CD4-positive, alpha-beta T cell treated with Interleukin-4 for 1 hour (primary cell): ENCODE measurements at regions not wholly inside any gene's neighbourhood (a gene's known extent, or its start where the extent isn't known, plus 50 kb on each side); places are given as distances from the start of the nearest gene placed in this dataset.

Experiments used
- DNase-seq, 2 donors: peaks; one replicate each; pipeline ENCODE4 v3.0.0-alpha.2; 2020 to 2022

DNA sequence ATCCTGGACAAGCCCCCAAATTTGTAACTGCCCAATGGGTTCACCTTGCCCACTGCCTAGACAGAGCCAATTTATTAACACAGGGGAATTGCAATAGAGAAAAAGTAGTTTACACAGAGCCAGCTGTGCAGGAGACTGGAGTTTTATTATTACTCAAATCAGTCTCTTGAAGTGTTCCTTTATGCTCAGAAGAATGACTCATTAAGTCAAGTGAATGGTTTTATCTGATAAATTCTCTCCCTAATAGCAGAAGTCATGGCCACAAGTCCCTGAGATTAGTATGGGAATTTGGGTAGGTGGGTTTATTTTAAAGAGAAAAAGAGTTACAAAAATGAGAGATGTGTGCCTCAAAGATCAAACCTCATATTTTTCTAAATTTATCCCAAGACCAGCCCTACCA lies 122.8 kb upstream of the NUDT4 start:
- no peak for DNase-seq

DNA sequence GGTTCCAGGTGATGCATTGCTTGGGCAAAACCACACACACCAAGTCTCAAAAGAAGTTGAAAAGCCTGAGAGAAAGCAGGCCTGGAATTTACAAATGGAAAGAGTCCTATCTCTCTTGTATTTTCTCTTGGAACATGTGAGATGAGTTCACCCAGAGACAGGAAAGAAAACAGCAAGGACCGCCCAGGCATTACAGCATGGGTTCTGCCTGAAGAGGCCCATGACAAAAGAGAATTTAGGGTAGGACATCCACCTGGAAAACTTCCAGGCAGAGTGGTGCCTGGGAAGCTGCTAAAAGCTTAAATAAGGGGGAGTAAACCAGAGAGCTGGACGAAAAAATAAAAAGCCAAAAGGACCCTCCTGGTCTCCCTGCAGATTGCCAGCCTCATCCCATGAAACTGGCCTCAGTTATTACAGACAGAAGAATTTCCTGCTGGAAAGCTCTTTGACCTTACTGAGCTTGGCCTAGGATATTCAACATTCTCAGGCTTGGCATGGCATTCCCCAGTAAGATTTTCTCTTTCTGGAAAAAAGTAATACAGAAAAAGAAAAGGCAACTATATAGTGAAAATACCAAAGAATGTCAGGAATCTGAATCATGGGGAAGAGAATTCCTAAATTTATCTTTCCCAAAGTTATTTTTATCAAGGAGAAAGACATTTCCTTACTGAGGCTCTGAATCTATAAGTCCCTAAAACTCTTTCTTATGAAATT lies 121.3 kb upstream of the NUDT4 start:
- no peak for DNase-seq

GRCh38 chr12:93261505-93262094 lies 116.1 kb upstream of the NUDT4 start:
- no peak for DNase-seq

DNA sequence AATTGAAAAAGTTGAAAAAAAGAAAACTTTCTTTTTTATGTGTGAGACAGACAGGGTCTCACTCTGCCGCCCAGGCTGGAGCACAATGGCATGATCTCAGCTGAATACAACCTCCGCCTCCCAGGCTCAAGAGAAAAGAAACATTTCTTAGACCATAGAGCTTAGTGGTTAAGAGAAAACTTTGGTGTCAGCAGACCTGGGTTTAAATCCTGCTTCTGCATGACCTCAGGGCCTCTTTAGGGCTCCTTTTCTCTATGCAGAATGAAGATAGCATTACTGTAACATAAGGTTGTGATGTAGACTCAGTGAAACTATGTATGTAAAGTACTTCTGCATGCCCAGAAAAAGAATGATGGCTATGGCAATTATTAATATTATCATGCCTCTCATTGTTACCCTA lies 104.7 kb upstream of the NUDT4 start:
- DNase-seq: no peak

GRCh38 chr12:93273834-93274564 lies 103.7 kb upstream of the NUDT4 start:
- no peak for DNase-seq

DNA sequence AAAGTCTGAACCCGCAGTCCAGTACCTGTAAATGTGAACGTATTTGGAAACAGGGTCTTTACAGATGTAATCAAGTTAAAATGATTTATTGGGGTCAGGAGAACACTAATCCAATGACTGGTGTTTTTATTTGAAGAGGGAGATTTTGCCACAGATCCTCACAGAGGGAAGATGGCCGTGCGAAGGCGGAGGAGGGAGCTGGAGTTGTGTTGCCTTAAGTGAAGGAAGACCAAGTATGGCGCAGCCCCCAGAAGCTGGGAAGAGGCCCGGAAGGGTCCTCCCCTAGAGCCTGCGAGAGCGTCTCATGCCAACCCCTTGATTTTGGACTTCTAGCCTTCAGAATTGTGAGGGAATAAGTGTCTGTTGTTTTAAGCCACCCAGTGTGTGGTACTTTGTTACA lies 102.8 kb upstream of the NUDT4 start:
- DNase-seq: no peak

DNA sequence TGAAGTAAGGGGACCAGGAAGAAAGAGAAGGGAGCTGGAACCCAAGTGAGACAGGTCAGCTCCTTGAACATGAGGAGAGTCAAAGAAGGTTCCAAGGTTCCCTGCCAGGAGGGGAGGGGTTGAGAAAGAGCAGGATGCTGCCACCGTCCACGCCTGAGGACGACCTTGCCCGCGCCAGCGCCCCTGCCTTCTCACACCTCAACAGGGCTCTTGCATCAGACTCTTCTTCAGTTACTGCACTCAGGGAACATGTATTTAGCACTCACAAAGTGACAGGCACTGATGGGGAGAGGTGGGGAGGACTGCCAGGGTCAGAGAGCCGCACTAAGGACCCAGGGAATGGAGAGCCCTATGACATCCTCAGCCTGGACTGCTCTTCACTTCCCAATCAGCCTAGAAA lies 102.1 kb upstream of the NUDT4 start:
- no peak for DNase-seq

DNA sequence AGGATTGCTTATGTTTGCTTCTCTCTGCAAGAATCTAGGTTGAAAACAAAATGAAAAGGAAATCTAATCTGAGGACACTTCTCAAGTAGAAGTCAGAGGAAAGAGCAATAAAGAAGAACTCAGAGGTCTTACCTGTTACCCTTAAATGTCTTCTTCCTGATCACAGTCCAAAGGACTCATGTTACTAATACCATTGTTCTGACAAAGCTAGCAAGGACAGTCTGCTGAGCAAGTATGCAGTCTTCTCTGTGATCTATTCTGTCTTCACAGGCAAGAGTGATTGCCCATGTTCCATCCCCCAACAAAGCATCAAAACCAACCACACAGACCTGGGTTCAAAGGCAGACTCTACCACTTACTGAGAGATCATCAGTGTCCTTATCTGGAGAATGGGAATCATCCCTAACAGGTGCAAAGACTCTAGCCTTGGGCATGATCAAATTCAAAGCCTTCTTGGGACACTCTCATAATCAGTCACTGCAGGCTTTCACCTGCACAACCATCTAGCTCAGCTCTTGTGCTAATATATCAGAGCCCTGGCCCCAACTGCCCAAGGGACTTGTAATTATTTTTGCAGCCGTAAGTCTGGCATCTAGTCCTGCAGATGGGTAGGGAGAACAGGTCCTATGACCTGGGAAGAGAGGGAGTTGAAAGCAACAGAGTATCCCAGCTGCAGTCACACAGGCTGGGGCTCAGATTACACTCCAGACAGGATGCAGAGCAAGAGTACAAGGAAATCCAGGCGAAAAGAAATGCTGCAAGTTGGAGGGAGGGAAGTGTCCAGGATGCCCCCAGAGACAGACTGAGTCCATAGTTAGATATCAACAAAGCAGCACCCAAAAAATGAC lies 97.9 kb upstream of the NUDT4 start:
- DNase-seq: no peak

GRCh38 chr12:93287149-93287548 lies 90.6 kb upstream of the NUDT4 start:
- no peak for DNase-seq

GRCh38 chr12:93288626-93289025 lies 89.1 kb upstream of the NUDT4 start:
- DNase-seq: no peak

DNA sequence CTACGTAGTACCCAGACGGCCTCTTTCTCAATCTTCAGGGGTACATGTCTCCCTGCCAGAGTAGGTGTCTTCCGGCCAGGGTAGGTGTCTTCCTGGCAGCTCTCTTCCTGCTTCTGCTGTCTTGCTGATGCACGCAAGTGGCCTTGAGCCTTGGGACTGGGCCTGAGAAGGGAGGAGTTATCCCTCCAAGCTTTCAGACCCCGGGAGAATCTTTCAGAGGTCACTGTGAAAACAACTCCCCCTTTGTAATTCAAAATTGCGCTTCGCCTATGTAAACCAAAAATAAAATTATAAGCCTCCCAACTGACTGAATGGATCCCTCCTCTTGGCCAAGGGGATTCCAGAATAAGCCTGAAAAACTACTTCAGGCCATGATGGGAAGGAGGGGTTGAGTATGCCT lies 87.3 kb upstream of the NUDT4 start:
- no peak for DNase-seq

DNA sequence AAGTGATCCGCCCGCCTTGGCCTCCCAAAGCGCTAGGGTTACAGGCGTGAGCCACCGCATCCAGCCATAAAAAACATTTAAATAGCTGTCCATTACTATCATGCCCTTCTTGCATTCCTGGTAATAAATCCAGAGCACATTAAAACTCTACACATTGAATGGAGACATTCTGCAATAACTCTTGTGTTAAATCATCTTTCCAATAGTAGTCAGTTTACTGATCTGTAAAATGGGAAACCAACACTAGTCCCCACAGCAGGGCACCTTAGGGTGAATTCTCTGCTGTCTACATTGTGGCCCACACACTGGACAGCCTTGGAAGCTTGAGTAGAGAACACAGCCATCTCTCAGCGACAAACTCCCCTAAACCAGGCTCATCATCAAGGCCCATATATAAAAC lies 85.5 kb upstream of the NUDT4 start:
- no peak for DNase-seq

DNA sequence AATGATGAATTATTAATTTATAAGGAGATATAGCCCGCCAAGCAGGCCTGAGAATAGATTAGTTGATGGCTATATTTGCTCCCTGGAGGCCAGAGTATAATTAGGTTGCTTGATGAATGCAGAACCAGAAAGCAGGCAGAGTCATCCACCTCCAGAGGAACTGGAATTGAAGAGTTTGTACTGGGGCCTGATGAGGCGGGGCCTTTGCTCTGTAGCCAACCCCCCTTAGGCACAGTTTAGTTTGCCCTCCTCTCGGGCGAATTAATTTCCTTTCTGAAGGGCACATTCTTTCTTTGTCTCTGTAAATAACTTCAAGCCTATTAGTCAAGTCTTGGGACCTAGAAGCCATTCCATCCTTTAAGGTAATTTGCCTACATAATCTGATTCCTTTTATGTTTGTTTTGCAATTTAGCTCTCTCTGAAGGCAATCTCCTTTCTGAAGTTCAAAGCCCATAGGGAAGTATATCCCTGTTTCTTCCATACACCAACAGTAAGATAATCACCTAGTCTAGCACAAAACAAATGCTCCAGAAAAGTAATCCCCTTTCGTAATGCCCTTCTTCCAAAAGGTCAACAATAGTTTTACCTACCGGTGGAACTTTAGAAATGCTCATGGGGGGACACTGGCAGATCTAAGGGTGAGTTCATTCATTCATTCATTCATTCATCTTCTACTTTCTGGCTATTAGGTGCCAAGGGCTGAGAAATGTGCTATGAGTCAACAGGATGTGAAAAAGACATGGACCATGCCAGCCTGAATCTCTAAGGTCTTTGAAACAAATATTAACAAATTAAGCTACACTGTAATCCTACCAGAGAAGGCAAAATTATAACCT lies 84.8 kb upstream of the NUDT4 start:
- DNase-seq: no peak

DNA sequence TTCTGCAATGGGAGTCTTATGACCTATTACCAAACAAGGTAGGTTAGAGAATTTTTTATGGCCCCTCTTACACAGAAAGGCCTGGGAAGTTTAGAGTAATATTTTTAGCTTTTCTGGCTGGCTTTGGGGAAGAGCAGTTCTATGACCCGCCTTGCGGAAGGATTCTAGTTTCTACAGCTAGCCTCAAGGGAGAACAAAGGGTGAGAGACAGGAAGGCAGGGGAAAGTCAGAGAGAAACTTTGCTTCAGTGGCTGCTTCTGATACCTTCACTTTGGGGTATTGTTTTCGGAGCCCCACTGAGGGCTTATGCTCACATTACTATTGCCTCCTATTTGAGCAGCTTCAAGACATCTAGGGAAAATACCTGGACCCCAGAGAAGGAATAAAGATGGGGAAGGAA lies 80.7 kb upstream of the NUDT4 start:
- no peak for DNase-seq

DNA sequence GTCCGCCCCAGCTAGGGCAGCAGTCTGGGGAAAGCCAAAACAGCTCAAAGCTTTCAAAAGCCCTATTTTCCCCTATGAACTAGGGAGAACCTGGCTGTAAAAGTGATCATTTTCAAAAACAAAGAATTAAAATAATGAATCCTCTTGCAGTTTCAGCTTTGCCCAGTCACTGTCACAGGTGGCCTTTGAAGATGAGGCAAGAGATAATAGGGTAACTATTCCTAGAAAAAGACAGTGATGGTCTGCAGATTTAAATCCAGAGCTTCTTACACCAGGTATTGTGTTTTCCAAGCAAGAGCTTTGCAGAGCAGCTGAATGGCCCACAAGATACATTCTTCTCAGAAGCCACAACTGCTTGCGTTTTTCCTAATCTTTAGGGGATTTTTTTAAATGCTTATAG lies 80.2 kb upstream of the NUDT4 start:
- no peak for DNase-seq

DNA sequence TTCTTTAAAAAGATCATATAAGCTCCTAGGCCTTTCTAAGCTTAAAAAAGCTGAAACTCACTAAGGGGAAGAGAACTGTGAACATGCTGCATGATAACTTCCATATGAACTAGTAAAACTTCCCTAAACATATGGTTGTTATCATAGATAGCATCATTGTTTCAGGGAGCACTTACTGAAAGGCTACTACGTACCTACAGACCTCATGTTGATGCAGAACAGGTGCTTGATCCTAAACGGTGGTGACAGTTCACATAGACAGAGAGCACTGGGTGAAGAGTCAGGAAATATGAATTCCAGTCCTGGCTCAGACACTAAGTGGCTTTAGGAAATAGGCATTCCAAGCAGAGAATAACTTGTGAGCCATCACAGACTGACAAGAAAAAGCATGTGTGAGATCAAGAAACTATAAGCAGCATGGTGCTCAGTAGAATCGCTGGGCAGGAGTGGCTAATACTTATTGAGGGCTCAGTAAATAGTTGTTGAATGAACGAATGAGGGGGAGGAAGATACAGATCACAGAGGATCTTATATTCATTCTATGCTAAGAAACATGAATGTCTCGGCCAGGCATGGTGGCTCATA lies 78.4 kb upstream of the NUDT4 start:
- DNase-seq: no peak

GRCh38 chr12:93300611-93301021 lies 77.1 kb upstream of the NUDT4 start:
- DNase-seq: no peak

- no peak for DNase-seq
Measured at GRCh38 chr12:93302331-93303229, 75.1 kb upstream of the NUDT4 start.

GRCh38 chr12:93306636-93307035 lies 71.1 kb upstream of the NUDT4 start:
- DNase-seq: no peak

DNA sequence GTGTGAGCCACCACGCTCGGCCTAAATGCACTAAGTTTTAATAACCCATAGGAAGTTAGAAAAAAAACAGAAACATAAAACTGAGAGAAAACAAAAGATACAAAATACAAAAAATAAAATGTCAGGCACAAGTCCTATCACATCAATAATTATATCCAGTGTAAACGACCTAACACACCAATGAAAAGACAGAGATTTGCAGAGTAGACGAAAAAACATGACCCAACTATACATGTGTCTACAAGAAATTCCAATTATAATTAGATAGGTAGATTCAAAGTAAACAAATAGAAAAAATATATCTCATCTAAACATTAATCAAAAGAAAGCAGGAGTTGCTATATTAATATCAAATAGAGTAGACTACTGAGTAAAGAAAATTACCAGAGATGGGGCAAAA lies 69.4 kb upstream of the NUDT4 start:
- no peak for DNase-seq

GRCh38 chr12:93311827-93312226 lies 65.9 kb upstream of the NUDT4 start:
- DNase-seq: no peak
